Gastroesophageal sphincter (tissue), 4 donors: ENCODE measurements at regions not wholly inside any gene's neighbourhood (a gene's known extent, or its start where the extent isn't known, plus 50 kb on each side); places are given as distances from the start of the nearest gene placed in this dataset.
A peak's percentile ranks its signal among the peaks of the same experiment; 100 is the strongest.

Experiments used
- ATAC-seq: fragments of 150-250 bp; one replicate; pipeline ENCODE4 v1.9.1; 2016; ENCODE audit warnings: mild to moderate bottlenecking, moderate library complexity
- H3K27ac ChIP-seq, 4 donors: fragments of 200-600 bp; sonication (generic) in 3 of 4; 1 replicate in 3 of 4; 2 replicates in 1 of 4; pipeline ENCODE4 v1.5.1; 2016 to 2019
- H3K27me3 ChIP-seq: fragments of 200-600 bp; sonication (generic); one replicate; pipeline ENCODE4 v1.5.1; 2019
- H3K36me3 ChIP-seq, 2 donors: fragments of 200-600 bp; sonication (generic); one replicate each; pipeline ENCODE4 v1.5.1; 2019; ENCODE audit warnings: control low read depth in 1 of 2
- H3K4me1 ChIP-seq, 3 donors: fragments of 200-600 bp; sonication (generic); 1 replicate in 2 of 3; 2 replicates in 1 of 3; pipeline ENCODE4 v1.5.1; 2016 to 2019; ENCODE audit warnings: control low read depth in 2 of 3
- H3K4me3 ChIP-seq, 2 donors: fragments of 200-600 bp; sonication (generic); one replicate each; pipeline ENCODE4 v1.5.1; 2019; ENCODE audit warnings: mild to moderate bottlenecking in 1 of 2, moderate library complexity in 1 of 2
- H3K9me3 ChIP-seq, 3 donors: fragments of 200-600 bp; sonication (generic); one replicate each; pipeline ENCODE4 v1.5.1; 2017 to 2019; ENCODE audit warnings: control low read depth in 2 of 3
- CTCF ChIP-seq, 4 experiments: fragments of 200-600 bp in 2 of 4; fragments of 450-650 bp in 2 of 4; sonication (generic) in 1 of 4; IDR thresholded peaks; one replicate each; pipeline ENCODE4 v1.5.1; 2017 to 2019; ENCODE audit warnings: antibody characterized with exemption in 4 of 4, mild to moderate bottlenecking in 2 of 4, moderate library complexity in 2 of 4
- EP300 ChIP-seq: sonication (generic); formaldehyde crosslinking; IDR thresholded peaks from one replicate; pipeline ENCODE4 v1.6.1; 2017; ENCODE audit warnings: antibody characterized with exemption, mild to moderate bottlenecking
- POLR2A ChIP-seq, 2 donors: fragments of 450-650 bp; IDR thresholded peaks; one replicate each; pipeline ENCODE4 v1.6.1; 2017; ENCODE audit warnings: antibody characterized with exemption in 2 of 2, mild to moderate bottlenecking in 2 of 2, moderate library complexity in 1 of 2
- POLR2AphosphoS5 ChIP-seq: sonication (generic); formaldehyde crosslinking; IDR thresholded peaks from one replicate; pipeline ENCODE4 v1.6.1; 2017; ENCODE audit warnings: antibody characterized with exemption
- WGBS, 2 donors: methylation state at CpG; one replicate each; pipeline ENCODE4 v1.1.5; 2018; ENCODE audit warnings: low coverage in 1 of 2; 5-methylcytosine and 5-hydroxymethylcytosine counted together

DNA sequence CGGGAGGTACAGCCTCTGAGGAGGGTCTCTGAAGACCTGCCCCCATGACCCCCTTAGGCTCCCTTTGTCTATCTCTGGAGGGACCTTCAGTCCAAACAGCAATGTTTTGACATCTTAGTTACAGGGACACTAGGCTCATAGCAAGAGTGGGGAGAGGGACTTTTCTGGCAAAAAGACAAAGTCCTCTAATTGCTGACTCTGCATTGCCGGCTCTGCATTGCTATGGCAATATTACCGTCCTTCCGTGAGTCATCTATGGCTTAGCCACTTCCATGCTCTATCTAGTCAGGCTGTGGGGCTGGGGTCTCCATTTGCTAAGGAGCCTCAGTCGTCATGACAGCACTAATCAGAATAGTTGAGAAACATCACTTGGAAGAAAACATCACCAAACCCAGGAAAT is 952.6 kb downstream of the KCNMA1 start:
- Histone ChIP-seq H3K4me1 (no peaks in the 10 kb centered on the region), H3K9me3 (no peaks in the 10 kb centered on the region), H3K4me3 (no peak overlapping the region), H3K27me3 (no peaks in the 10 kb centered on the region), H3K36me3 (no peaks in the 10 kb centered on the region), H3K27ac (no peak overlapping the region)
- TF ChIP-seq POLR2AphosphoS5 (no peak), CTCF (IDR thresholded peaks at IDR 0.05) (no peak), EP300 (no peak), POLR2A (IDR thresholded peaks at IDR 0.05) (no peak)
- 80 to 100% methylated on average over 2 to 3 of the region's 5 CpGs for WGBS, 2 donors
- ATAC-seq, result no peak

- 60 to 82% methylated on average over 1 of the region's 1 CpG for WGBS, 2 donors
- Histone ChIP-seq H3K36me3 (no peaks in the 10 kb centered on the region), H3K27ac (no peak overlapping the region), H3K9me3 (no peaks in the 10 kb centered on the region), H3K4me1 (peaks cover 0 to 10% (median 3%) of the 10 kb centered on the region in 3 donors), H3K4me3 (no peak overlapping the region), H3K27me3 (no peaks in the 10 kb centered on the region)
- TF ChIP-seq EP300 (no peak), POLR2A (IDR thresholded peaks at IDR 0.05) (no peak), POLR2AphosphoS5 (no peak), CTCF (IDR thresholded peaks at IDR 0.05) (no peak)
- no peak for ATAC-seq
Observed at GRCh38 chr10:76681153-76681552, 956.5 kb downstream of the KCNMA1 start.

DNA sequence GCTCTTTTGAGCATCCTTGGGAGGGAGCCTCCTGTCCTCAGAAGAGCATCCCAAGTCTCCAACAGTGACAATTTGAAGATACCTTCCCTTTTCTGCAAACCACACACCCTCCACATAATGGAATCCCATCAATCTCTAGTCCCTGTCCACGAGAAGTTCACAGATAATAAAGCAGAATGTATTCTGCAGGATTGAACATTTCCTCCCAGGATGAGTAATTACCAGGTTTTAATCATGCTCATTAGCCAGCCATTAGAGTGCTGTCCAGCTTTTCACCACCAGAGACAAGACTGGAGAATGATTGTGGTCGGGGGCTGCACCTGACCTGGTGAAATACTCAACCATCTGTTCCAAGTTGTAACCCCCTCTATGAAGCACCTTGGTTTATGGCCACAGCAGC is 958.6 kb downstream of the KCNMA1 start:
- TF ChIP-seq EP300, result no peak
- Histone ChIP-seq H3K36me3 (no peaks in the 10 kb centered on the region), H3K27ac (no peak overlapping the region), H3K4me3 (no peak overlapping the region), H3K4me1 (peaks cover 0 to 21% (median 3%) of the 10 kb centered on the region in 3 donors), H3K9me3 (no peaks in the 10 kb centered on the region), H3K27me3 (no peaks in the 10 kb centered on the region)
- WGBS, 2 donors, result no CpG with 5 or more reads among the region's 2 CpGs
- no peak for ATAC-seq

GRCh38 chr10:76675951-76676587 is 961.5 kb downstream of the KCNMA1 start:
- H3K27me3 ChIP-seq, result no peaks in the 10 kb centered on the region
- peak; percentile 91 for ATAC-seq
- peaks cover 0 to 21% (median 3%) of the 10 kb centered on the region in 3 donors for H3K4me1 ChIP-seq
- H3K9me3 ChIP-seq, result no peaks in the 10 kb centered on the region
- H3K4me3 ChIP-seq, result no peak overlapping the region
- H3K27ac ChIP-seq, result peak overlapping the region; percentile 48 to 79 (median 64)
- 33 to 51% methylated on average over 1 to 4 of the region's 4 CpGs for WGBS, 2 donors
- TF ChIP-seq POLR2A (IDR thresholded peaks at IDR 0.05) (no peak), EP300 (no peak), CTCF (IDR thresholded peaks at IDR 0.05) (peak in 2 of 4 experiments; percentile 34 to 42), POLR2AphosphoS5 (peak; percentile 54)
- H3K36me3 ChIP-seq, result no peaks in the 10 kb centered on the region

DNA sequence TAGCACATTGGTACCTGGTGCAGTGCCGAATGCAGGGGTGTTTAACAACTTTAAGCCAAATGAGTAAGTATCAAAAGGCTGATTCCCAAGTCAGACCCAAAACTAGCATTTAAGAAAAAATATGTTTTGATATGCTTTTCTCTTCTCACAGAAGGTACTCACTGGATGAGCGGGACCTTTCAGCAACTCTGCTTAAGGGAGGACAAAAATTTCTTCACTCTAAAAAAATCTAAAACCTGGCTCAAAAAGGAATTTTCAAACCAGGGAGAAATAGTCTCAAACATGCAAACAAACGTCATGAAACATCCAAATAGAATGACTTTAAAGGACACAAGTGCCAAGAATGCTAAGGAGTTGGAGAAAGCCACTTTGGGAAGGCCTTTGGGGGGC is 962.1 kb downstream of the KCNMA1 start:
- Histone ChIP-seq H3K4me1 (peaks cover 0 to 21% (median 3%) of the 10 kb centered on the region in 3 donors), H3K27me3 (no peaks in the 10 kb centered on the region), H3K36me3 (no peaks in the 10 kb centered on the region), H3K9me3 (no peaks in the 10 kb centered on the region), H3K27ac (peak overlapping the region; percentile 48 to 79 (median 64)), H3K4me3 (no peak overlapping the region)
- TF ChIP-seq POLR2A (IDR thresholded peaks at IDR 0.05) (no peak), EP300 (no peak), POLR2AphosphoS5 (no peak), CTCF (IDR thresholded peaks at IDR 0.05) (no peak)
- no peak for ATAC-seq
- WGBS, 2 donors, result 43 to 45% methylated on average over 3 of the region's 3 CpGs
